B cell (primary cell): ENCODE measurements at regions not wholly inside any gene's neighbourhood (a gene's known extent, or its start where the extent isn't known, plus 50 kb on each side); places are given as distances from the start of the nearest gene placed in this dataset.

Experiments
- ATAC-seq: fragments of 200-7000 bp; cut with Tn5 transposase; one replicate; pipeline ENCODE4 v1.10.0; 2021; ENCODE audit warnings: low read depth, mild to moderate bottlenecking, moderate number of reproducible peaks, moderate library complexity
- CTCF ChIA-PET: fragments of 350-600 bp; sonication (Branson Sonifier 250); formaldehyde crosslinking; loops from one replicate; lab custom pipeline; 2021; ENCODE audit warnings: antibody characterized with exemption, inconsistent platforms; lab: Charles Lee
- POLR2A ChIA-PET: fragments of 350-600 bp; sonication (Branson Sonifier 250); formaldehyde crosslinking; loops from one replicate; lab custom pipeline; 2021; ENCODE audit warnings: antibody characterized with exemption; lab: Charles Lee
- DNase-seq: peaks from one replicate; pipeline ENCODE4 v3.0.0; 2013
- H2AFZ ChIP-seq: 2 replicates; pipeline ENCODE4 v1.6.1; 2012; ENCODE audit warnings: mild to moderate bottlenecking, low read depth, low read length; ENCODE audit not compliant: insufficient read depth, poor library complexity, severe bottlenecking
- H3K27ac ChIP-seq, 2 donors: 1 replicate in 1 of 2; 2 replicates in 1 of 2; pipeline ENCODE4 v1.5.1; 2012 to 2013; ENCODE audit warnings: low read length in 2 of 2, mild to moderate bottlenecking in 2 of 2, moderate library complexity in 1 of 2
- H3K27me3 ChIP-seq, 4 experiments: fragments of 200-600 bp in 1 of 4; sonication (generic) in 1 of 4; replicated peaks in 1 of 4; 1 replicate in 2 of 4; 2 replicates in 2 of 4; pipeline versions ENCODE4 v1.6.1 to v1.7.0; 2013 to 2016; ENCODE audit warnings: low read length in 3 of 4, mild to moderate bottlenecking in 2 of 4, mixed read lengths in 1 of 4, moderate library complexity in 1 of 4; ENCODE audit not compliant: insufficient read depth in 4 of 4, control insufficient read depth in 3 of 4; ENCODE audit errors: control extremely low read depth in 1 of 4
- H3K36me3 ChIP-seq, 2 experiments: replicated peaks in 1 of 2; 1 replicate in 1 of 2; 2 replicates in 1 of 2; pipeline versions ENCODE4 v1.6.1 to v1.7.1; 2013; ENCODE audit warnings: low read length in 1 of 2; ENCODE audit not compliant: insufficient read depth in 2 of 2, control insufficient read depth in 1 of 2; ENCODE audit errors: control extremely low read depth in 1 of 2, extremely low read depth in 1 of 2
- H3K4me1 ChIP-seq, 2 donors: fragments of 200-600 bp in 1 of 2; sonication (generic) in 1 of 2; 1 replicate in 1 of 2; 2 replicates in 1 of 2; pipeline versions ENCODE4 v1.5.1 to v1.6.1; 2013 to 2017; ENCODE audit warnings: low read length in 2 of 2; ENCODE audit not compliant: control insufficient read depth in 2 of 2, insufficient read depth in 2 of 2
- H3K4me2 ChIP-seq: replicated peaks from 2 replicates; pipeline ENCODE3; 2012; ENCODE audit warnings: mild to moderate bottlenecking, low read depth, low read length; ENCODE audit not compliant: poor library complexity, severe bottlenecking
- H3K4me3 ChIP-seq, 5 experiments: fragments of 200-600 bp in 1 of 5; sonication (generic) in 1 of 5; 1 replicate in 3 of 5; 2 replicates in 2 of 5; pipeline versions ENCODE4 v1.5.1 to v1.7.0; 2011 to 2016; ENCODE audit warnings: low read length in 4 of 5, mild to moderate bottlenecking in 4 of 5, low read depth in 2 of 5, control low read depth in 1 of 5, moderate library complexity in 1 of 5; ENCODE audit not compliant: insufficient read depth in 1 of 5; ENCODE audit errors: control extremely low read depth in 1 of 5, extremely low read depth in 1 of 5
- H3K79me2 ChIP-seq: fragments of 200-600 bp; sonication (generic); one replicate; pipeline ENCODE4 v1.6.0; 2016; ENCODE audit warnings: low read length; ENCODE audit not compliant: control insufficient read depth, insufficient read depth
- H3K9ac ChIP-seq: fragments of 200-600 bp; sonication (generic); 2 replicates; pipeline ENCODE4 v1.6.1; 2017; ENCODE audit warnings: mild to moderate bottlenecking, low read length, moderate library complexity
- H3K9me3 ChIP-seq, 3 donors: one replicate each; pipeline versions ENCODE4 v1.6.1 to v1.7.1; 2013; ENCODE audit warnings: low read length in 2 of 3; ENCODE audit not compliant: control insufficient read depth in 2 of 3, insufficient read depth in 1 of 3; ENCODE audit errors: control extremely low read depth in 1 of 3
- H4K20me1 ChIP-seq: 2 replicates; pipeline ENCODE4 v1.6.0; 2012; ENCODE audit warnings: mild to moderate bottlenecking, low read length; ENCODE audit not compliant: insufficient read depth, control insufficient read depth, poor library complexity, severe bottlenecking
- H3K27ac Mint-ChIP-seq: one replicate; pipeline ENCODE4 v1.8.0; 2021; ENCODE audit warnings: mixed read lengths
- H3K27me3 Mint-ChIP-seq: one replicate; pipeline ENCODE4 v1.8.0; 2021; ENCODE audit warnings: mixed read lengths
- H3K4me1 Mint-ChIP-seq: one replicate; pipeline ENCODE4 v1.8.0; 2021; ENCODE audit warnings: mixed read lengths
- H3K4me3 Mint-ChIP-seq: one replicate; pipeline ENCODE4 v1.8.0; 2021; ENCODE audit warnings: mixed read lengths
- H3K9me3 Mint-ChIP-seq: one replicate; pipeline ENCODE4 v1.8.0; 2022; ENCODE audit warnings: mixed read lengths; ENCODE audit not compliant: insufficient read depth
- EZH2 ChIP-seq: IDR thresholded peaks from 2 replicates; pipeline ENCODE4 v1.6.1; 2012; ENCODE audit warnings: borderline replicate concordance, low read depth, mild to moderate bottlenecking, moderate library complexity, low read length; ENCODE audit not compliant: insufficient read depth, poor library complexity, severe bottlenecking
- WGBS: methylation state at CpG from one replicate; pipeline ENCODE4 v1.1.5; 2013; ENCODE audit warnings: missing lambda C conversion rate; ENCODE audit not compliant: insufficient coverage; 5-methylcytosine and 5-hydroxymethylcytosine counted together
- intact Hi-C: fragments of 100-400 bp; cut with micrococcal nuclease; formaldehyde crosslinking; loops from one replicate; pipeline ENCODE4 v1.10.0; 2022
- TF ChIP-seq, protein P1 (sequence below): fragments of 200-600 bp; IDR thresholded peaks from one replicate; pipeline ENCODE4 v1.8.0; 2022; ENCODE audit warnings: antibody characterized with exemption, mild to moderate bottlenecking

- ChIA-PET POLR2A (no interaction called here), CTCF (no interaction called here)
- Histone ChIP-seq H2AFZ (no peak overlapping the region), H3K27ac (no peak overlapping the region), H3K9ac (no peak overlapping the region), H3K4me1 (no peaks in the 10 kb centered on the region), H3K4me3 (no peak overlapping the region), H3K79me2 (no peaks in the 10 kb centered on the region), H3K36me3 (no peaks in the 10 kb centered on the region), H3K27me3 (no peaks in the 10 kb centered on the region), H3K4me2 (no peak overlapping the region), H3K9me3 (peaks cover 0 to 4% (median 0%) of the 10 kb centered on the region in 3 donors), H4K20me1 (no peaks in the 10 kb centered on the region)
- intact Hi-C loops = no loop called here
- WGBS = 79% methylated on average over 3 of the region's 4 CpGs
- H3K27me3 Mint-ChIP-seq = no peaks in the 10 kb centered on the region
- H3K4me3 Mint-ChIP-seq = no peak overlapping the region
- H3K4me1 Mint-ChIP-seq = no peaks in the 10 kb centered on the region
- TF ChIP-seq, protein P1, sequence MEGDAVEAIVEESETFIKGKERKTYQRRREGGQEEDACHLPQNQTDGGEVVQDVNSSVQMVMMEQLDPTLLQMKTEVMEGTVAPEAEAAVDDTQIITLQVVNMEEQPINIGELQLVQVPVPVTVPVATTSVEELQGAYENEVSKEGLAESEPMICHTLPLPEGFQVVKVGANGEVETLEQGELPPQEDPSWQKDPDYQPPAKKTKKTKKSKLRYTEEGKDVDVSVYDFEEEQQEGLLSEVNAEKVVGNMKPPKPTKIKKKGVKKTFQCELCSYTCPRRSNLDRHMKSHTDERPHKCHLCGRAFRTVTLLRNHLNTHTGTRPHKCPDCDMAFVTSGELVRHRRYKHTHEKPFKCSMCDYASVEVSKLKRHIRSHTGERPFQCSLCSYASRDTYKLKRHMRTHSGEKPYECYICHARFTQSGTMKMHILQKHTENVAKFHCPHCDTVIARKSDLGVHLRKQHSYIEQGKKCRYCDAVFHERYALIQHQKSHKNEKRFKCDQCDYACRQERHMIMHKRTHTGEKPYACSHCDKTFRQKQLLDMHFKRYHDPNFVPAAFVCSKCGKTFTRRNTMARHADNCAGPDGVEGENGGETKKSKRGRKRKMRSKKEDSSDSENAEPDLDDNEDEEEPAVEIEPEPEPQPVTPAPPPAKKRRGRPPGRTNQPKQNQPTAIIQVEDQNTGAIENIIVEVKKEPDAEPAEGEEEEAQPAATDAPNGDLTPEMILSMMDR = no peak
- TF ChIP-seq EZH2 = no peak
- H3K27ac Mint-ChIP-seq = no peak overlapping the region
- H3K9me3 Mint-ChIP-seq = peaks cover 2% of the 10 kb centered on the region
- no peak for DNase-seq
- no peak for ATAC-seq
These were observed 1459.3 kb downstream of the UQCRFS1 start for GRCh38 chr19:27753622-27754021.

DNA sequence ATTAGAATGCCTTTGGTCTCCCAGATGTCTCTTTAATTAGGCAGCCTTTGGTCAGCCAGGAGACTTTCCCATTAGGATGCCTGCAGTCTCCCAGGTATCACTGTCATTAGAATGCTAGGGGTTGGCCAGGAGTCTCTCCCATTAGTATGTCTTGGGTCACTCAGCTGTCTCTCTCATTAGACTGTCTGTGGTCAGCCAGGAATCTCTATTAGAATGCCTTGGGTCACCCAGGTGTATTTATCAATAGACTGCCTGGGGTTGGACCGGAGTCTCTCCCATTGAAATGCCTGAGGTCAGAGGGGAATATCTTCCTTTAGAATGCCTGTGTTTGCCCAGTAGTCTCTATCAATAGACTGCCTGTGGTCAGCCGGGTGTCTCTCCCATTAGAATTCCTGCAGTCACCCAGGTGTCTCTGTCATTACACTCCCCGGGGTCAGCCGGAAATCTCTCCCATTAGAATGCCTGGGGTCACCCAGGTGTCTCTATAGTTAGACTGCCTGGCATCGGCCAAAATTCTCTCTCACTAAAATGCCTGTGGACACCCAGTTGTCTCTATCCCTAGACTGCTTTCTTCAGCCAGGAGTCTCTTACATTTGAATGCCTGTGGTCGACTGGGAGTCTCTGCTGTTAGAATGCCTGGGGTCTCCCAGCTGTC lies 1460.3 kb downstream of the UQCRFS1 start:
- Mint-ChIP-seq H3K9me3 (peaks cover 2% of the 10 kb centered on the region), H3K4me3 (no peak overlapping the region), H3K27ac (no peak overlapping the region), H3K4me1 (no peaks in the 10 kb centered on the region), H3K27me3 (no peaks in the 10 kb centered on the region)
- no peak for ATAC-seq
- no peak overlapping the region for H2AFZ ChIP-seq
- intact Hi-C loops = no loop called here
- DNase-seq = no peak
- no peak overlapping the region for H3K4me2 ChIP-seq
- no peak overlapping the region for H3K9ac ChIP-seq
- POLR2A ChIA-PET = no interaction called here
- CTCF ChIA-PET = no interaction called here
- H3K36me3 ChIP-seq = no peaks in the 10 kb centered on the region
- peaks cover 0 to 4% (median 0%) of the 10 kb centered on the region in 3 donors for H3K9me3 ChIP-seq
- TF ChIP-seq, protein P1 = no peak
- no peak for TF ChIP-seq EZH2
- 98% methylated on average over 6 of the region's 6 CpGs for WGBS
- H3K27me3 ChIP-seq = no peaks in the 10 kb centered on the region
- H3K4me1 ChIP-seq = no peaks in the 10 kb centered on the region
- no peaks in the 10 kb centered on the region for H4K20me1 ChIP-seq
- no peak overlapping the region for H3K4me3 ChIP-seq
- H3K27ac ChIP-seq = no peak overlapping the region
- H3K79me2 ChIP-seq = no peaks in the 10 kb centered on the region
